ENCODE measurements at regions not wholly inside any gene's neighbourhood (a gene's known extent, or its start where the extent isn't known, plus 50 kb on each side); places are given as distances from the start of the nearest gene placed in this dataset.
"Not testable (repeated sequence)": the region's sequence is repeated elsewhere in the genome, so short reads cannot be mapped to it uniquely, and the experiment has no call there.

DNA sequence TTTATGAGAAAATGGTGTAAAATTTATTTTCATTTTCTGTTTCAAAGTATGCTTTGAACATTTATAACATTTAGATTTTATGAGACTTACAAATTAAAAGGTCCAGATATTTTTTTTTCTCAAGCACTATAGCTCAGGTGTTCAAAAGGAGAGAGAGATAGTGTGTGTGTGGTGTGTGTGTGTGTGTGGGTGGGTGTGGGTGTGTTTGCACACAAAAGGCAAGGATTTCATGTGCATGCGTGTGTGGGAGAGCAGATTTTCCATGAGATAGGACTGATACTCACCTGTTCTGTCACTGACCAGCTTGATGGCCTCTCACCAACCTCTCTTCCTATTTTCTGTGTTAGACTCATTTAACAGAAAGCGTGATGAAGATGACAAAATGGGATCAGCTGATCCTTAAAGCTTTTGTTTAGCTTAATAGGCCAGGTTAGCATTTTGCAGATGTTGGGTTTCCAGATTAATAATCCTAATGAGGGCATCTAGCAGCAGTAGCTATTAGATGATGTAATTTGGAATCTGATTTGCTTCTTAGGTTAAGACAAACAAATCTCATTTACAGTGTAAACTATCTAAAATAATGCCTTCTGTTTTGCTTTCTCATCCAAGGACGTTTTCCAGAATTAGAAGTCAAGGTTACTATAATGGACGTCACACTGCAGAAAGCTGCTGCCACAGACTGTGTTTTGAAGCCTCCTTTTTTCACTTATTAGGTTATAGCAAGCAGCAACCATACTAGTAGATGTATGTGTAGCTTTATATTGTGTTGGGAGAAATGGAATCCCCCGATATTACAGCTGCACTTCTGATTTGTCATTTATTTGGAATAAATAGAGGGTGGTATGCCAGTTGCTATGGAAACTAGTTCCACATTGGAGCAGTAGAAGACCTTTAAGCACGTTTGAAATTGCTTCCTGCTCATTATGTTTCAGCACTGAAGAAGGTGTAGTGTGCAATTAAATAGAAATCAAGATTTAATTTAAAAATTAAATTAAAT lies 355.6 kb downstream of the TAF11L14 start:
- DNase-seq = no peak

DNA sequence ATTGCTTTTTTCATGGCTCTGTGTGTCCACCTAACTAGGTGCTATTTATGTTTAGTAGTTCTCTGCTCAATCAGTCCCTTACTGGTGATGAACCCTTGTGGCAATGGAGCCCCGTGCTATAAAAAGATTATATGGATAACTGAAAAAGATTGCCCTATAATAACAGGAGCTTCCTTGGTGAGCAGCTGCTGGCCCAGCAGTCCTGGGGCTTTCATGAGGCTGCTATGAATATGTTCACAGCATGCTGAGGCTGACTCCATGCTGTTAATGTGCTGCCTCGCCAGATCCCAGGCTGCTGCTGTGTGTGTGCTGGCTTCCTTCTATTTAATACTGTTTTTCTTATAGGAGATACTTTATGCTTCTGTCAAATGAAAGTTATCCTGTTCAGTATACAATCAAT lies 357.5 kb downstream of the TAF11L14 start:
- DNase-seq = no peak

- no peak for DNase-seq
These were observed 358.0 kb downstream of the TAF11L14 start for GRCh38 chr5:17992291-17992690.

GRCh38 chr5:17995997-17996396 lies 361.7 kb downstream of the TAF11L14 start:
- no peak for DNase-seq

DNA sequence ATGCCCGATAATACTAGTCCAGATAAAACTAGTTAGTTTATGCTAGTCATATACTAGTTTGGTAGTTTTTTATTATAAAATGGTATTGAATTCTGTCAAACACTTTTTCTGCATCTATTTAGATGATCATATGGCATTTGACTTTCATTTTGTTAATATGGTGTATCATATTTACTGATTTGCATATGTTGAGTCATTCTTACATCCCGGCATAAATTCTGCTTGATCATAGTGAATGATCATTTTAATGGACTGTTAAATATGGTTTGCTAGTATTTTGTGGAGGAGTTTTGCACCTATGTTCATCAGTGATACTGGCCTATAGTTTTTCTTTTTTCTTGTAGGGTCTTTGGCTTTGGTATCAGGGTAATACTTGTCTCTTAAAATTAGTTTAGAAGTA lies 365.6 kb downstream of the TAF11L14 start:
- no peak for DNase-seq

DNA sequence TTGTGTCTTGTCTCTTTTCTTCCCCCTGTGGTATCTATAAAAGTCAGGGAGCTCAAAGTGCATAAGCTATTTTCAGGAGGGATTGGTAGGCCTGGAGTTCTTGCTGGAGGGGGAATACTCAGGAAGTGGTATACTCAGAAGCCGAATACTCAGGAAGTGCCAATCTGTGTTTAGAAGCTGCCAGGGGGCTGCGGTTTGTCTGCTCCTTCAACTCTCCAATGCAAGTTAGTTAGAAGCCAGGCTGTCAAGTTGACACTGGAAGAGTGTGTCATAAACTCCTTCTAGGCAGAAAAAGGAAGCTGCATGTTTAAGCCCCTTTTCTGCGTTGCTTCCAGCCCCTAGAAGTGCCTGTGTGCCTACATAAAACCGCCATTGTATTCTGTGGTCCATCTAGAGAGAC lies 366.5 kb downstream of the TAF11L14 start:
- DNase-seq = no peak

GRCh38 chr5:18003312-18003711 lies 369.1 kb downstream of the TAF11L14 start:
- no peak for DNase-seq

- no peak for DNase-seq
These were observed 369.5 kb downstream of the TAF11L14 start for GRCh38 chr5:18003784-18004183.

- not testable (repeated sequence) for DNase-seq
These were observed 372.0 kb downstream of the TAF11L14 start for GRCh38 chr5:18006235-18006634.

- no peak for DNase-seq
These were observed 374.7 kb downstream of the TAF11L14 start for GRCh38 chr5:18008940-18009339.

DNA sequence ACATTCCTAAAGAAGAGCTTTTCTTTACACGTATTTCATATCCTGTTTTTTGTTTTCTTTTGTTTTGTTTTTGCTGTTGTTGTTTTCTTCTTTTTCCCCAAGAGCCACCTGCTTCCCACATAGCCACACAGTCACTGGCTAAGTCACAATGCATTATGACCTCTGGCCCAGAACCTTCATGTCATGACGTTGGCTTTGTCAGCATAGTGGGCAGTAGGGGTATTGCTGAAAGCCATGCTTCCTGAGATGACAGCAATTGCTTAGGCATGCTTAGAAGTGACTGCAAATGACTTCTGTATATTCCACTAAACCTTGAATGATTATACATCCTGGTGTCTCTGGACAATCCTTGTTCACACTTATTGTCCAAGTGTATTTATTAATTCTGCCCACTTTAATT lies 375.8 kb downstream of the TAF11L14 start:
- no peak for DNase-seq

GRCh38 chr5:18018472-18018871 lies 384.2 kb downstream of the TAF11L14 start:
- no peak for DNase-seq

DNA sequence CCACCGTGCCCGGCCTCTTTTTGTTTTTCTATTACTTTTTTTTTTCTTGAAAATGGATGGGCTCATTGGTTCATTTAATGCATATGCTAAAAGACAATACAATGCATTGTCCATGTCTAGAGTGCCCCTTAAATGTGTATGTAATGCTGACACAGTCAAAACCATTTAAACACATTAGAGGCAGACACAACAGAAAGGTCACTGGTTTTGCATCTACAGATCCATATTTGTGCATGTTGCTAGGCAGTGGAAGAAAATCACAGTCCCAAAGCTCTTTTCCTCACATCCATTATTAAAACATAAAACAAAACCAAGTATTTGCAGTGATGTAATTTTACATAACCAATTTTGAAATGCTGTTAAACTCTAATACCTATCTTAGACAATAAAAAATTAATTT lies 389.0 kb downstream of the TAF11L14 start:
- DNase-seq = no peak

- DNase-seq = no peak
These were observed 389.7 kb downstream of the TAF11L14 start for GRCh38 chr5:18023986-18024385.

DNA sequence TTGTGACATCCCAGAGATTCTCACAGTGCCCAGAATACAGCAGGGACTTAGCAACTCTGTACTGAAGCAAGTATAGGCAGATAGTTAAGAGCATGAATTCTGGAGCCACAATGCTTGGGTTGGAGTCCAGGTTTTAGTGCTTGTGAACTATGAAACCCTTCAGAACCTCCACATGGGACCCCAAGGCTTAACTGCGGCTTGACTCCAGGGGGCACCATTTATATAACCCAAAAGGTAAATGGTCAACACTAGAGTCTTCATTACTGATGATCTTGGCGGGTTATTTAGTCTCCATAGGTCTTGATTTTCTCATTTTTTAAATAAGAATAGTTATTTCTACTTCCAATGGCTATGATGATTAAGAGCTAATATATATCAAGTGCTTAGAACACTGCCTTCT lies 390.3 kb downstream of the TAF11L14 start:
- no peak for DNase-seq

GRCh38 chr5:18027241-18027867 lies 393.1 kb downstream of the TAF11L14 start:
- DNase-seq = no peak

DNA sequence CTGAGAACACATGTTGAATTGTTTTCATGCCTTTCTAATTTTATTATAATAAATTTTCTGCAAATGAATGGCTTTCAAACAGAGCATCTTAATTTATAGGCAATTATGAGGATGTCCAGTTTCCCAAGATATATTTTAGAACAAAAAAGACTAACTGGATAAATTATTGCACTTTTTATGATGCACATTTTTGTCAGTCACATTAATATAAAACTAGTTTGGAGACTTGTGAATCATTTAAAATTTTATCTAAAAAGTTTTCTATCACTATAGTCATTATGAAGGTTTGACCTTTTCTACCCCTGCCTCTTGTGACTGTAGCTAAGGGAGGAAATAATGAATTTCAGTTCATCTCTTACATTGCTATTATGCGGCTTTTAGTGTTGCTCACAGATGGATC lies 393.8 kb downstream of the TAF11L14 start:
- DNase-seq = no peak

DNA sequence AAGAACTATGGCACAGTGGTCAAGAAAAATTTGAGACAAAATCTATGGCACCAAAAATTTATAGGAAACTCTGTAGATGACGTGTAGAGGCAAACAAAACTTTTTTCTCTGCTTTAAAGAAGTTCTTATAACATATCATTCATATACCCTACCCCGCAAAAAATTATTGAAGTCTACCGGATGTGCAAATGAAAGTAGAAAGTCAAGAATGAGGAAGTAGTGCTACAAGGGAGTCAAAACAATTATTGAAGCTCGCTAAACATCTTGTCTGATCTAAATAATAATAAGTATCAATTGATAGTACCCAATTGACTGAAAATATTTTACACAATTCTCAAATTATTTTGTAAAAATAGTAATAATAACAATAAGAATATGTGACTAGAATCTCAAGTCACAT lies 398.5 kb downstream of the TAF11L14 start:
- no peak for DNase-seq

DNA sequence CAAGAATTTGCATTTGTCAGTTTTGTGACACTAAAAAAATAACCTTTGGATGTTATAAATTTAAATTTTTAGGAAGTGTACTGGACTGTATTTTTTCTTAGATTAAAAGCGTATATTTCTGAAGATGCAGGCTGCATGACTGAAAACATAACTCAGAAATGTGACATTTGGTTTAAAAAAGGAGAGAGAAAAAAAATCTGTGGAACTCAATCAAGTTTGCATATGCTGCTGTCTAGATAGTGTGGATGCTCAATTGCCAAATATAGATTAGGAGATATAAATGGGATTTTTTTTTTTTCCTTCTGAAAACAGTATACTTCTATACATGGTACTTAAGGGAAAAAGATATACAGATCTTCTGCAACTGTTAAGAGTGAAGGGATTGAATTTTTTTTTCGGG lies 402.3 kb downstream of the TAF11L14 start:
- no peak for DNase-seq

- no peak for DNase-seq
These were observed 403.5 kb downstream of the TAF11L14 start for GRCh38 chr5:18037718-18038117.

DNA sequence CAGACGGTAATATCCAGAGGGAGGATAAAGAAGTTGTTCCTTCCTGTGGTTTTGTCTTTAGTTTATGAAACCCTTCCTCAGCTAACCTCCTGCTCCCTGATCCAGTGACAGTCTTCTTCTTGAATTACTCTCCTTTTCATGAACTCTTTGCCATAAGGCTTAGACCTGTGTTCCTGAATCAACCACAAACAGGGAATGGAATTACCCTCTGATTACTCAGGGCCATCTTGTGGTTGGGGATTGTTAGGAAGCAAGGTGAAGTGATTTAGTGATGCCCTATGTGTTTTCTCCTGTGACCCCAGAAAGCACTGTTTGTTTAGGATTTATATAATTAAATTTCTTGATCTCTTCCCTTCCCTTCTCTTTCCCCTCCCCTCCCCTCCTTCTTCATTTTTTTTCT lies 409.1 kb downstream of the TAF11L14 start:
- no peak for DNase-seq

DNA sequence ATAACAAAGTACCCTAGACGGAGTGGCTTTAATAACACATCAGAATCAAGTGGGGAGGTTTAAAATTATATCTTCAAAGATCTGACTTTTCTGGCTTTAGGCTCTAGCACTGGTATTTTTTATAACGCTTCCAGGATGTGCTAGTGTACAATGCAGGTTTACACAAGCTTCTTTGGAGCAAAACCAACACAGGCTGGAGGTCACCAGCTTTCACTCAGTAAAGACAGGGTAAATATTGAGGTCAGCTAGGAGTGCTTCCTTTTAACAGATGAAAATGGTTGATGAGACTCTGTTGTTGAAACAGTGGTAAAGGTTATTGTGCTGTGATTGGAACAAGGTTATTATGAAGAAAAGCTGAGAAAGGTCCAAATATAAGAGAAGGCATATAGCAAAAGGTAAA lies 414.2 kb downstream of the TAF11L14 start:
- DNase-seq = no peak

DNA sequence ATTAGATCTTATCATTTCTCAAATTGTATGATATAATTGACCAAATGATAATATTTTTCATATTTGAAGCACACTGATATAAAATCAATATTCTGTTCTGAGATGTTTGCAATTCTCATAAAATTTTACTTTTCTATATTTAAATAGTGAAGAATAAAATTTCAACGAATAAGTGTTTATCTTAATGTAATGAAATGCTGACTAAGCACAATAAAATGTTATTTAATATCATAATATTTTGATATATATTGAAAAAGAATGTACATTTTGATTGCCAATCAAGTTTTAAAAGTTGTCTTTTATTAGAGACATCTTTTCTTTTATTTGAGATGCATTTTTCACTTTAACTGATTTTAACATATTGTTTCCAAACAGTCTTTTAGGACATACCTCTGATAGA lies 416.1 kb downstream of the TAF11L14 start:
- DNase-seq = no peak

DNA sequence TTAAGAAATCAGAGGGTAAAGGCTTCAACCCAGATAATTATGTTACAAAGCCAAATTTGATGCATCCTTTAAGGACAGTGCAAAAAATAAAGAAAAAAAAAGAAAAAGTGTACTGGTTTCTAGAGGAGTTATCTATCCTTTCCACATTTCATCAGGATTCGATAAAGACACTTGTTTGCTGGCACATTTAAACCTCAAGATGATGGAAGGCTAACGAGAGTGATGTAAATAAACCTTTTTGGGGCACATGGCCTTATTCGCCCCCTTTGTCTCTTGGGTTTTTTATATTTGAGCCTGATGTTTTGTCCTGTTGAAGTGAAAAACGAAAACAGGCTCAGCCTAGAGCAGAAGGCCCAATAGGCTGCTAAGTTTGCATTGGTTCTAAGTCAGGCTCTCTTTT lies 416.5 kb downstream of the TAF11L14 start:
- no peak for DNase-seq
